Smooth muscle cell (in vitro differentiated cells): ENCODE measurements at regions not wholly inside any gene's neighbourhood (a gene's known extent, or its start where the extent isn't known, plus 50 kb on each side); places are given as distances from the start of the nearest gene placed in this dataset.

ENCODE experiments used
- DNase-seq: peaks from one replicate; lab custom pipeline; 2025; ENCODE audit not compliant: unreplicated experiment; lab: John Stamatoyannopoulos, UW
- H2AFZ ChIP-seq: fragments of 200-600 bp; sonication (generic); 2 replicates; pipeline ENCODE4 v1.6.0; 2016; ENCODE audit warnings: antibody characterized with exemption, low read depth, mild to moderate bottlenecking
- H3F3A ChIP-seq: fragments of 200-600 bp; sonication (generic); 2 replicates; pipeline ENCODE4 v1.6.0; 2017; ENCODE audit warnings: antibody characterized with exemption, low read depth
- H3K27ac ChIP-seq: fragments of 200-600 bp; sonication (generic); 2 replicates; pipeline ENCODE4 v1.5.1; 2016; ENCODE audit warnings: low read depth, mild to moderate bottlenecking
- H3K27me3 ChIP-seq: fragments of 200-600 bp; sonication (generic); 2 replicates; pipeline ENCODE4 v1.6.1; 2016; ENCODE audit warnings: low read depth, mild to moderate bottlenecking
- H3K36me3 ChIP-seq: fragments of 200-600 bp; sonication (generic); 2 replicates; pipeline ENCODE4 v1.5.1; 2016; ENCODE audit warnings: low read depth
- H3K4me1 ChIP-seq: fragments of 200-600 bp; sonication (generic); 2 replicates; pipeline ENCODE4 v1.5.1; 2016; ENCODE audit warnings: low read depth
- H3K4me2 ChIP-seq: fragments of 200-600 bp; sonication (generic); 2 replicates; pipeline ENCODE4 v1.6.0; 2016; ENCODE audit warnings: mild to moderate bottlenecking
- H3K4me3 ChIP-seq: fragments of 200-600 bp; sonication (generic); 2 replicates; pipeline ENCODE4 v1.5.1; 2016; ENCODE audit warnings: mild to moderate bottlenecking
- H3K79me2 ChIP-seq: fragments of 200-600 bp; sonication (generic); 2 replicates; pipeline ENCODE4 v1.6.0; 2016; ENCODE audit warnings: low read depth, mild to moderate bottlenecking
- H3K9ac ChIP-seq: fragments of 200-600 bp; sonication (generic); 2 replicates; pipeline ENCODE4 v1.6.0; 2016; ENCODE audit warnings: low read depth
- H3K9me3 ChIP-seq: fragments of 200-600 bp; sonication (generic); replicated peaks from 2 replicates; pipeline ENCODE4 v1.5.1; 2016; ENCODE audit warnings: low read depth
- H4K20me1 ChIP-seq: fragments of 200-600 bp; sonication (generic); 2 replicates; pipeline ENCODE4 v1.6.0; 2016; ENCODE audit warnings: low read depth
- WGBS: methylation state at CpG from one replicate; pipeline ENCODE4 v1.1.7; 2016; ENCODE audit warnings: low lambda C conversion rate; 5-methylcytosine and 5-hydroxymethylcytosine counted together
- TF ChIP-seq, protein P1 (sequence below): fragments of 200-600 bp; sonication (generic); IDR thresholded peaks from 2 replicates; pipeline ENCODE4 v1.5.1; 2017; ENCODE audit warnings: borderline replicate concordance, mild to moderate bottlenecking, antibody characterized with exemption; ENCODE audit not compliant: insufficient read depth, poor library complexity, severe bottlenecking

DNA sequence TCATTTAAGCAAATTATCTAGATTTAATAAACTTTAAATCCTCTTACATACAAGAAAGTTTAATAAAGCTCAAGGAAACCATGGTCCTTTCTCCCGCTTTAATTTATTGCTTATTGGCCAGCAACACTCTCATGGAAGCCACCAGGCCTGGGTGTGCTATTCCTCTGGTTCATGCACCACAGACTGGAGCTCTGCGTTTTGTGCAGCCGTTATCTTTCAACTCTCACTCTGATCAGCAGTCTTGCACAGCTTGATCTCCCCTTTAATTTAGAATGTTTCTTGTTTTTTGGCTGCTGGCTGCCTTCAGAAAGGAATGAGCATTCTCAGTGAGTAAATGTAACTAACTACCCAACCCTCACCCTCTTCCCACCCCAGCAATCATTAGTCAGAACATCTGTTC is 318.7 kb downstream of the MEIS1 start:
- no peak overlapping the region for H3K9ac ChIP-seq
- H3K36me3 ChIP-seq = no peaks in the 10 kb centered on the region
- DNase-seq = no peak
- H2AFZ ChIP-seq = no peak overlapping the region
- no peaks in the 10 kb centered on the region for H3K79me2 ChIP-seq
- 66% methylated on average over 3 of the region's 3 CpGs for WGBS
- peaks cover 4% of the 10 kb centered on the region for H3K9me3 ChIP-seq
- TF ChIP-seq, protein P1, sequence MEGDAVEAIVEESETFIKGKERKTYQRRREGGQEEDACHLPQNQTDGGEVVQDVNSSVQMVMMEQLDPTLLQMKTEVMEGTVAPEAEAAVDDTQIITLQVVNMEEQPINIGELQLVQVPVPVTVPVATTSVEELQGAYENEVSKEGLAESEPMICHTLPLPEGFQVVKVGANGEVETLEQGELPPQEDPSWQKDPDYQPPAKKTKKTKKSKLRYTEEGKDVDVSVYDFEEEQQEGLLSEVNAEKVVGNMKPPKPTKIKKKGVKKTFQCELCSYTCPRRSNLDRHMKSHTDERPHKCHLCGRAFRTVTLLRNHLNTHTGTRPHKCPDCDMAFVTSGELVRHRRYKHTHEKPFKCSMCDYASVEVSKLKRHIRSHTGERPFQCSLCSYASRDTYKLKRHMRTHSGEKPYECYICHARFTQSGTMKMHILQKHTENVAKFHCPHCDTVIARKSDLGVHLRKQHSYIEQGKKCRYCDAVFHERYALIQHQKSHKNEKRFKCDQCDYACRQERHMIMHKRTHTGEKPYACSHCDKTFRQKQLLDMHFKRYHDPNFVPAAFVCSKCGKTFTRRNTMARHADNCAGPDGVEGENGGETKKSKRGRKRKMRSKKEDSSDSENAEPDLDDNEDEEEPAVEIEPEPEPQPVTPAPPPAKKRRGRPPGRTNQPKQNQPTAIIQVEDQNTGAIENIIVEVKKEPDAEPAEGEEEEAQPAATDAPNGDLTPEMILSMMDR = no peak
- H3K4me3 ChIP-seq = no peak overlapping the region
- H3K27me3 ChIP-seq = no peaks in the 10 kb centered on the region
- H3K27ac ChIP-seq = no peak overlapping the region
- no peaks in the 10 kb centered on the region for H3K4me1 ChIP-seq
- no peak overlapping the region for H3K4me2 ChIP-seq
- H4K20me1 ChIP-seq = no peaks in the 10 kb centered on the region
- H3F3A ChIP-seq = no peaks in the 10 kb centered on the region

DNA sequence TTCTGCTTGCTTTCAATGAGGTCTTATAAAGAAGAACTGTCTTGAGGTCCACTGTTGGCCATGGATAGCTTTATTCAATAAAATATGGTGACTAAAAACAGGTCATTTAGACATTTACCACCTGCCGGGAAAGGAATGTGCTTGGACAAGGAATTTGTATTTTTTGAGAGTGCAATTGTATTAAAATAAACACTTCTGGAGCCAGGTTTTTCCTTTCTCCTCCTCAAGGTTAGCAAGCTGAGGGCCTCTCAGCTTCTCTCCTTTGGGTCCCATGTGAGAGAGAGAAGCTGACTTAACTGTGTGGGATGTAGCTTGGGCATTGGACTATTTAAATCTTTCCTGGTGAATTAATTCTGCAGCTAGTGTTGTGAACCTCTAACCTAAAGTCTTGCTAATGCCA is 321.0 kb downstream of the MEIS1 start:
- Histone ChIP-seq H2AFZ (no peak overlapping the region), H3K9ac (no peak overlapping the region), H3K36me3 (no peaks in the 10 kb centered on the region), H3F3A (no peaks in the 10 kb centered on the region), H3K4me1 (no peaks in the 10 kb centered on the region), H3K27ac (no peak overlapping the region), H3K79me2 (no peaks in the 10 kb centered on the region), H3K27me3 (no peaks in the 10 kb centered on the region), H3K9me3 (peaks cover 4% of the 10 kb centered on the region), H3K4me3 (no peak overlapping the region), H4K20me1 (no peaks in the 10 kb centered on the region), H3K4me2 (no peak overlapping the region)
- TF ChIP-seq, protein P1 = no peak
- DNase-seq = no peak
- 88% methylated on average over 1 of the region's 1 CpG for WGBS

DNA sequence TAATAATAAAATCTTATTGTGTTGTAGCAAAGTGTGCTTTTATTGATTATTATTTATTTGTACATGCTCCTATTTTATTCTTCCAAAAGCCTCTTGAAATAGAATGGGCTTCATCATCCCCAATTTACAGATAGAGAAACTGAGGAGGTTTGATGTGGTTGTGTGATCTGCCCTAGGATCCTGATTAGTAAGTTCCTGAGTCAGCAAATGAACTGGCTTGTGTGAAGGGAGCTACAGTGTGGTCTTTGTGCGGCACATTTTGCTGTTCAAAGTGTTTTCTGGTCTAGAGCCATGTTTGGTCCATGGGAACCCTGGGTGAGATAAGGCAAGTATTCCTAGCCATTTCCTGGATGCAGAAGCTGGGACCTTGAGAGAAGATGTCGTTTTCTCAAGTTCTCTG is 326.9 kb downstream of the MEIS1 start:
- TF ChIP-seq, protein P1 = no peak
- Histone ChIP-seq H3K36me3 (no peaks in the 10 kb centered on the region), H3K4me2 (no peak overlapping the region), H3K27me3 (no peaks in the 10 kb centered on the region), H3K4me3 (no peak overlapping the region), H4K20me1 (no peaks in the 10 kb centered on the region), H3K79me2 (no peaks in the 10 kb centered on the region), H3K4me1 (no peaks in the 10 kb centered on the region), H3F3A (no peaks in the 10 kb centered on the region), H2AFZ (no peak overlapping the region), H3K9me3 (peaks cover 4% of the 10 kb centered on the region), H3K9ac (no peak overlapping the region), H3K27ac (no peak overlapping the region)
- 94% methylated on average over 2 of the region's 2 CpGs for WGBS
- DNase-seq = no peak

DNA sequence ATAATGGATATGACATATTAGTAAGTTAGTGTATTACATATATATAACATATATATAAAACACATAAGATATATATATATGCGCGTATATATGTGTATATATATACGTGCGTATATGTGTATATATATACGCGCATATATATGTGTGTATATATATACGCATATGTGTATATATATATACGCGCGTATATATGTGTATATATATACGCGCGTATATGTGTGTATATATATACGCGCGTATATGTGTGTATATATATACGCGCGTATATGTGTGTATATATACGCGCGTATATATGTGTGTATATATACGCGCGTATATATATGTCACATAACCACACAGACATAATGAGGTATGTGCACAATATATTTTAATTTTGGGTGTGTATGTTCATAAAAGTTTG is 327.8 kb downstream of the MEIS1 start:
- H3K4me1 ChIP-seq = no peaks in the 10 kb centered on the region
- H3K27ac ChIP-seq = no peak overlapping the region
- no peak for DNase-seq
- H3K27me3 ChIP-seq = no peaks in the 10 kb centered on the region
- WGBS = 98% methylated on average over 9 of the region's 25 CpGs
- no peaks in the 10 kb centered on the region for H3K9me3 ChIP-seq
- no peaks in the 10 kb centered on the region for H4K20me1 ChIP-seq
- H2AFZ ChIP-seq = no peak overlapping the region
- H3K4me3 ChIP-seq = no peak overlapping the region
- TF ChIP-seq, protein P1 = no peak
- H3K4me2 ChIP-seq = no peak overlapping the region
- H3K79me2 ChIP-seq = no peaks in the 10 kb centered on the region
- no peak overlapping the region for H3K9ac ChIP-seq
- H3K36me3 ChIP-seq = no peaks in the 10 kb centered on the region
- no peaks in the 10 kb centered on the region for H3F3A ChIP-seq
